OCI-LY1 (cell line): ENCODE measurements at regions not wholly inside any gene's neighbourhood (a gene's known extent, or its start where the extent isn't known, plus 50 kb on each side); places are given as distances from the start of the nearest gene placed in this dataset.

Experiments used
- EZH2 ChIP-seq: fragments of 200-600 bp; sonication (generic), shearing (Covaris generic); IDR thresholded peaks from 2 replicates; pipeline ENCODE4 v1.8.0; 2017; ENCODE audit warnings: borderline replicate concordance, mixed run types, mild to moderate bottlenecking, antibody characterized with exemption, low read length, moderate library complexity, mixed read lengths
- TF ChIP-seq, protein P1 (sequence below): fragments of 200-600 bp; sonication (generic), shearing (Covaris generic); IDR thresholded peaks from 2 replicates; pipeline ENCODE4 v1.5.1; 2017; ENCODE audit warnings: mild to moderate bottlenecking, antibody characterized with exemption, low read length, moderate library complexity, mixed read lengths

DNA sequence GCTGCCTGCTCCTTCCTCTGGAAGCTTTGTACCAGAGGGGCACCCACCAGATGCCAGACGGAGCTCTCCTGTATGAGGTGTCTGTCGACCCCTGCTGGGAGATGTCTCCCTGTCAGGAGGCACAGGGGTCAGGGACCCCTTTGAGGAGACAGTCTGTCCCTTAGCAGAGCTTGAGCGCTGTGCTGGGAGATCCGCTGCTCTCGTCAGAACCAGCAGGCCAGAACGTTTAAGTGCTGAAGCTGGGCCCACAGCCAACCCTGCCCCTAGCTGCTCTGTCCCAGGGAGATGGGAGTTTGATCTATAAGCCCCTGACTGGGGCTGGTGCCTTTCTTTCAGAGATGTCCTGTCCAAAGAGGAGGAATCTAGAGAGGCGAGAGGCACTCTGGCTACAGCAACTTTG, 260.3 kb upstream of the GPRIN3 start:
- TF ChIP-seq, protein P1, sequence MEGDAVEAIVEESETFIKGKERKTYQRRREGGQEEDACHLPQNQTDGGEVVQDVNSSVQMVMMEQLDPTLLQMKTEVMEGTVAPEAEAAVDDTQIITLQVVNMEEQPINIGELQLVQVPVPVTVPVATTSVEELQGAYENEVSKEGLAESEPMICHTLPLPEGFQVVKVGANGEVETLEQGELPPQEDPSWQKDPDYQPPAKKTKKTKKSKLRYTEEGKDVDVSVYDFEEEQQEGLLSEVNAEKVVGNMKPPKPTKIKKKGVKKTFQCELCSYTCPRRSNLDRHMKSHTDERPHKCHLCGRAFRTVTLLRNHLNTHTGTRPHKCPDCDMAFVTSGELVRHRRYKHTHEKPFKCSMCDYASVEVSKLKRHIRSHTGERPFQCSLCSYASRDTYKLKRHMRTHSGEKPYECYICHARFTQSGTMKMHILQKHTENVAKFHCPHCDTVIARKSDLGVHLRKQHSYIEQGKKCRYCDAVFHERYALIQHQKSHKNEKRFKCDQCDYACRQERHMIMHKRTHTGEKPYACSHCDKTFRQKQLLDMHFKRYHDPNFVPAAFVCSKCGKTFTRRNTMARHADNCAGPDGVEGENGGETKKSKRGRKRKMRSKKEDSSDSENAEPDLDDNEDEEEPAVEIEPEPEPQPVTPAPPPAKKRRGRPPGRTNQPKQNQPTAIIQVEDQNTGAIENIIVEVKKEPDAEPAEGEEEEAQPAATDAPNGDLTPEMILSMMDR, result no peak
- no peak for TF ChIP-seq EZH2
